ENCODE measurements at regions not wholly inside any gene's neighbourhood (a gene's known extent, or its start where the extent isn't known, plus 50 kb on each side); places are given as distances from the start of the nearest gene placed in this dataset.

DNA sequence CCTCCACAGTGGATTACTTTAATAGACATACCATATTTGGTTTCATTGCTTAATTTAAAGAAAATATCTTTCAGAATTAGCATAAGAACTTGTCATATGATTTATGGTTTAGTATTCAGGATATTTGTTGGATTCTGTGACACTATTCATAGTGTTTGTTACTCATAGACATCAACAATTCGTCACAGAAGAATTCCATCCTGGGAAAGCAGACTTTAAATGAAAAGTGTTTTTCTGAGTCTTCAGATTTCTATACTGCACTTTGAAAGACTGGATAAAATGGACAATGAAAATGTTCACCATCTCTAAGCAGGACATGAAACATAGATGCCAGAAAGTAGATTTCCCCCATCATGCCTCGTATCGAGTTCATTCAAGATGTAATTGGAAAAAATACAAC is 435.6 kb upstream of the ONECUT1 start:
- no peak for DNase-seq (ENCODE audit: low spot score)
- H3K9me3 Mint-ChIP-seq (ENCODE audit: unreplicated experiment): no peaks in the 10 kb centered on the region
- H3K36me3 Mint-ChIP-seq (ENCODE audit: low read depth, unreplicated experiment): no peaks in the 10 kb centered on the region
- H3K27me3 Mint-ChIP-seq (ENCODE audit: unreplicated experiment): peaks cover 2% of the 10 kb centered on the region
- no peaks in the 10 kb centered on the region for H3K4me1 Mint-ChIP-seq (ENCODE audit: unreplicated experiment)
- H3K27ac Mint-ChIP-seq (ENCODE audit: unreplicated experiment): no peak overlapping the region
- TF ChIP-seq, protein P1, sequence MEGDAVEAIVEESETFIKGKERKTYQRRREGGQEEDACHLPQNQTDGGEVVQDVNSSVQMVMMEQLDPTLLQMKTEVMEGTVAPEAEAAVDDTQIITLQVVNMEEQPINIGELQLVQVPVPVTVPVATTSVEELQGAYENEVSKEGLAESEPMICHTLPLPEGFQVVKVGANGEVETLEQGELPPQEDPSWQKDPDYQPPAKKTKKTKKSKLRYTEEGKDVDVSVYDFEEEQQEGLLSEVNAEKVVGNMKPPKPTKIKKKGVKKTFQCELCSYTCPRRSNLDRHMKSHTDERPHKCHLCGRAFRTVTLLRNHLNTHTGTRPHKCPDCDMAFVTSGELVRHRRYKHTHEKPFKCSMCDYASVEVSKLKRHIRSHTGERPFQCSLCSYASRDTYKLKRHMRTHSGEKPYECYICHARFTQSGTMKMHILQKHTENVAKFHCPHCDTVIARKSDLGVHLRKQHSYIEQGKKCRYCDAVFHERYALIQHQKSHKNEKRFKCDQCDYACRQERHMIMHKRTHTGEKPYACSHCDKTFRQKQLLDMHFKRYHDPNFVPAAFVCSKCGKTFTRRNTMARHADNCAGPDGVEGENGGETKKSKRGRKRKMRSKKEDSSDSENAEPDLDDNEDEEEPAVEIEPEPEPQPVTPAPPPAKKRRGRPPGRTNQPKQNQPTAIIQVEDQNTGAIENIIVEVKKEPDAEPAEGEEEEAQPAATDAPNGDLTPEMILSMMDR (IDR thresholded peaks at IDR 0.05; ENCODE audit: unreplicated experiment): no peak
- no peak overlapping the region for H3K4me3 Mint-ChIP-seq (ENCODE audit: unreplicated experiment)

DNA sequence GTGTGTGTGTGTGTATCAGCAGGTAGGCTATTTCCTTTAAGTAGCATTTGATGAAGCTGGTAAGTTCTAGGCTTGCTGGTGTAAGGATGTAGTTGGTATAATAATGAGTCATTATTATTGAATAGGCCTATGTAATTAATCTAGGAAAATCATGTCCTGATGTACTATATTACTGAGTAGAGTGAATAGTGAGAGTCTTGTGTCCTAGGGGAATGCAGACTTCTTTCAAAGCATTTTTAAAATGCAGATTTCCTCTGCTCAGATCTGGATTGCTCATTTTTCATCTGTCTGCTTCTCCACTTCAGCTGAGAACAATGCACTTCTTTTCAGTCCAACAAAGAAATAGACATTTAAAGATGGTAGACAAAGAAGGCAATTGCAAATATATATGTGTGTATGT is 434.2 kb upstream of the ONECUT1 start:
- DNase-seq (ENCODE audit: low spot score): no peak
- H3K36me3 Mint-ChIP-seq (ENCODE audit: low read depth, unreplicated experiment): no peaks in the 10 kb centered on the region
- H3K27me3 Mint-ChIP-seq (ENCODE audit: unreplicated experiment): peaks cover 2% of the 10 kb centered on the region
- no peak overlapping the region for H3K27ac Mint-ChIP-seq (ENCODE audit: unreplicated experiment)
- TF ChIP-seq, protein P1 (IDR thresholded peaks at IDR 0.05; ENCODE audit: unreplicated experiment): no peak
- no peak overlapping the region for H3K4me3 Mint-ChIP-seq (ENCODE audit: unreplicated experiment)
- H3K4me1 Mint-ChIP-seq (ENCODE audit: unreplicated experiment): no peaks in the 10 kb centered on the region
- H3K9me3 Mint-ChIP-seq (ENCODE audit: unreplicated experiment): no peaks in the 10 kb centered on the region

DNA sequence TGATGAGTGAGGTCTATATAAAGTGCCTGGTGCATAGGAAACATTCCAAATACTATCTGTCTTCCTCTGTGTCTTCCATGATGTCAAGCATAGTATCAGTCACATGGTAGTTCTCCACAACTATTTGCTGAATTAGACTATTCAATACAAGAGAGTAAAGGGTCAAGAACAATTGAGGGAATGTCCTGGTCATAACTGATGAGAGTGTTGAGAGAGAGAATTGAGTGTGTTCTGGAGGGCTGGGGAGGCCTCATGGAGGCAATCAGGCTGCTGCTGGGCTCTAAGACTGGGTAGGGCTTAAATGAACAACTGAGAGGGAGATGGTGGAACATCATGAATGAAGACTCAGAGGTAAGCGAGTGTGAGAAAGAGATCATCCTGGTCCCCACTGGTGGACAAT is 433.7 kb upstream of the ONECUT1 start:
- Mint-ChIP-seq H3K36me3 (ENCODE audit: low read depth, unreplicated experiment) (no peaks in the 10 kb centered on the region), H3K4me1 (ENCODE audit: unreplicated experiment) (no peaks in the 10 kb centered on the region), H3K27me3 (ENCODE audit: unreplicated experiment) (peaks cover 2% of the 10 kb centered on the region), H3K27ac (ENCODE audit: unreplicated experiment) (no peak overlapping the region), H3K9me3 (ENCODE audit: unreplicated experiment) (no peaks in the 10 kb centered on the region), H3K4me3 (ENCODE audit: unreplicated experiment) (no peak overlapping the region)
- DNase-seq (ENCODE audit: low spot score): no peak
- TF ChIP-seq, protein P1 (IDR thresholded peaks at IDR 0.05; ENCODE audit: unreplicated experiment): no peak

DNA sequence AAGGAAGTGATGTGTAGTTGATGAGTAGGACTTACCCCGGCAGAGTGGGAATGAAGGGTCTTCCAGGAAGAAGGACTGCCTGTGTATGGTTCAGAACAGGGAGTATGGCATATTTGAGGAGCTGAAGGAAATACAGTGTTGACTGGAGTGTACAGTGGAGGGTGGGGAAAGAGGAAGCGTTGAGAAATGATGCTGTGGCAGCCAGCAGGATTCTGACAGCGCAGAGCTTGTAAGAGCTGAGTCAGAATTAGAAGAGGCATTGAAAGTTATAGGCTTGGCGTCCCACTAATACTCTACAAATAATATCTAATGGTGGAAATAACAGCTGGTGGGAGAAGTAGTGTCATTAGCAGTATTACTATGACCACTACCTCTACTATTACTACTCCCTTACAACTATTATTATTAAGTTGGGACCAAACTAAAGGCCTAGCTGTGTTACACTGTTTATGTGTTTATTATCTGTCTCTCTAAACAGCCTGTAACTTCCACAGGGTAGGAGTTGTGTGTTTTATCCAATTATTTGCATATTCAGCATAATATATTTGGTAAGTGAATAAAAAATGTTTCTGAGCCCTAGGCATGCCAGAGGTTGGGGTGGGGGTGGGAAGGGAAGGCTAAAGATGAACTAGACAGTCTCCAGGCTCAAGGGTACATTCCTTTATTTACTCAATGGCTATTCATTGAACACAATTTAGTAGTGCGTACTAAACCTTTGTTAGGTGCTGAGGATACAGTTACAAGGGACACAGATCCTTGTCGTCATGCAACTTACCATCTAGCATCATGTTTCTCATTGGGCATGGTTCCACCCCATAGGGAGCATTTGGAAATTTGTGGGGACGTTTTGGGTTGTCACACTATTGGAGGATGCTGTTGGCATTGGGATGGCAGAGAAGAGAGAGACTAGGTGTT is 428.8 kb upstream of the ONECUT1 start:
- Mint-ChIP-seq H3K27ac (ENCODE audit: unreplicated experiment) (no peak overlapping the region), H3K4me1 (ENCODE audit: unreplicated experiment) (no peaks in the 10 kb centered on the region), H3K4me3 (ENCODE audit: unreplicated experiment) (no peak overlapping the region), H3K36me3 (ENCODE audit: low read depth, unreplicated experiment) (no peaks in the 10 kb centered on the region), H3K27me3 (ENCODE audit: unreplicated experiment) (no peaks in the 10 kb centered on the region), H3K9me3 (ENCODE audit: unreplicated experiment) (no peaks in the 10 kb centered on the region)
- DNase-seq (ENCODE audit: low spot score): no peak
- TF ChIP-seq, protein P1 (IDR thresholded peaks at IDR 0.05; ENCODE audit: unreplicated experiment): no peak

DNA sequence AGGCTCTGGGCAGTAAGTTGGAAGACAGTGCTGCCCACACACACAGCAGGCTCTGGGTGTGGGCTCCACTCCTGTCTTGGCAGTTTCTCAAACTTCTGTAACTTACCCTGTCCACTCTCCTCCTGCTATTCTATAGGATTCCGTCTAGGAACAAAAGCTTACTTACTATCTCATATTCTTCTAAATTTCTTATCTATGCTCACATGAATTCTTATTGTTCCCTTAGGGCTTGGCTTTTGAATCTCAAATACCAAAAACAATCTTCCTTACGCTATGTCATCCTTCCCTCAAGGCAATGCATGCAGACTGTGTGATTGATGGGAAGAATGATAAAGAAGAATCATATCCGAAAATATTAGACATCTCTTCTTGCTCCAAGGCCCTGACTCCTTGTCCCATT is 425.9 kb upstream of the ONECUT1 start:
- Mint-ChIP-seq H3K4me1 (ENCODE audit: unreplicated experiment) (no peaks in the 10 kb centered on the region), H3K4me3 (ENCODE audit: unreplicated experiment) (no peak overlapping the region), H3K9me3 (ENCODE audit: unreplicated experiment) (no peaks in the 10 kb centered on the region), H3K27ac (ENCODE audit: unreplicated experiment) (no peak overlapping the region), H3K27me3 (ENCODE audit: unreplicated experiment) (no peaks in the 10 kb centered on the region), H3K36me3 (ENCODE audit: low read depth, unreplicated experiment) (no peaks in the 10 kb centered on the region)
- DNase-seq (ENCODE audit: low spot score): no peak
- TF ChIP-seq, protein P1 (IDR thresholded peaks at IDR 0.05; ENCODE audit: unreplicated experiment): no peak

All from endothelial cell (in vitro differentiated cells).